ENCODE measurements at regions not wholly inside any gene's neighbourhood (a gene's known extent, or its start where the extent isn't known, plus 50 kb on each side); places are given as distances from the start of the nearest gene placed in this dataset.
A peak's percentile ranks its signal among the peaks of the same experiment; 100 is the strongest.

- peaks cover 0 to 10% of the 10 kb centered on the region in 2 experiments; a peak in 2 of 4 replicates for H3K4me1 ChIP-seq (ENCODE audit: control insufficient read depth in 1 of 2, insufficient read depth in 2 of 2, low read depth in 1 of 2, low read length in 1 of 2)
- H3K4me2 ChIP-seq, result no peak overlapping the region
- no peak overlapping the region for H3K27ac ChIP-seq (ENCODE audit: low read depth in 2 of 2, low read length in 1 of 2)
- H3K9me2 ChIP-seq, result no peaks in the 10 kb centered on the region
- H2AFZ ChIP-seq (ENCODE audit: low read depth), result no peak overlapping the region
- H3K9ac ChIP-seq, result no peak overlapping the region
- POLR2A ChIA-PET, result no interaction called here
- CTCF ChIA-PET, result interaction anchor here (0.6 to 1.7 kb wide), 3 partner anchors 17 to 458 kb away, joined by 3 to 5 read pairs (median 3); no protein-coding TSS in a partner anchor
- H3K79me2 ChIP-seq (ENCODE audit: insufficient read depth), result no peaks in the 10 kb centered on the region
- H4K20me1 ChIP-seq (ENCODE audit: insufficient read depth), result no peaks in the 10 kb centered on the region
- WGBS (ENCODE audit: low lambda C conversion rate), result 60% methylated on average over 3 of the region's 3 CpGs
- H3K4me3 ChIP-seq (ENCODE audit: low read depth in 2 of 2, low read length in 1 of 2), result no peak overlapping the region
- DNase-seq, result peak; percentile 4
- H3K27me3 ChIP-seq (ENCODE audit: insufficient read depth), result no peaks in the 10 kb centered on the region
- no peaks in the 10 kb centered on the region for H3F3A ChIP-seq (replicated peaks; ENCODE audit: insufficient read depth)
- TF ChIP-seq EZH2phosphoT487 (IDR thresholded peaks at IDR 0.05; ENCODE audit: borderline replicate concordance, low read depth) (no peak), TEAD4 (IDR thresholded peaks at IDR 0.05; ENCODE audit: borderline replicate concordance, insufficient read depth) (no peak), GATA2 (CRISPR knock-in tag; IDR thresholded peaks at IDR 0.05) (no peak), MAX (IDR thresholded peaks at IDR 0.05; ENCODE audit: low read depth) (no peak), ELF1 (IDR thresholded peaks at IDR 0.05) (no peak), SMC3 (IDR thresholded peaks at IDR 0.05; ENCODE audit: low read depth, low read length) (no peak), EP300 (IDR thresholded peaks at IDR 0.05; ENCODE audit: borderline replicate concordance in 1 of 2, low read depth in 1 of 2, low read length in 1 of 2) (no peak), USF2 (IDR thresholded peaks at IDR 0.05; ENCODE audit: borderline replicate concordance, low read depth, low read length) (no peak), POLR2AphosphoS5 (IDR thresholded peaks at IDR 0.05; ENCODE audit: low read depth, low read length) (no peak), CHD2 (IDR thresholded peaks at IDR 0.05; ENCODE audit: low read length, partially characterized antibody) (no peak), FOXJ3 (CRISPR knock-in tag; IDR thresholded peaks at IDR 0.05) (no peak), GABPA (IDR thresholded peaks at IDR 0.05; ENCODE audit: low read depth) (no peak), USF1 (IDR thresholded peaks at IDR 0.05; ENCODE audit: borderline replicate concordance, low read depth) (no peak), FOSL2 (IDR thresholded peaks at IDR 0.05; ENCODE audit: borderline replicate concordance, low read depth) (no peak), IRF3 (IDR thresholded peaks at IDR 0.05; ENCODE audit: low read depth, low read length) (no peak)
- TF ChIP-seq, protein P1, sequence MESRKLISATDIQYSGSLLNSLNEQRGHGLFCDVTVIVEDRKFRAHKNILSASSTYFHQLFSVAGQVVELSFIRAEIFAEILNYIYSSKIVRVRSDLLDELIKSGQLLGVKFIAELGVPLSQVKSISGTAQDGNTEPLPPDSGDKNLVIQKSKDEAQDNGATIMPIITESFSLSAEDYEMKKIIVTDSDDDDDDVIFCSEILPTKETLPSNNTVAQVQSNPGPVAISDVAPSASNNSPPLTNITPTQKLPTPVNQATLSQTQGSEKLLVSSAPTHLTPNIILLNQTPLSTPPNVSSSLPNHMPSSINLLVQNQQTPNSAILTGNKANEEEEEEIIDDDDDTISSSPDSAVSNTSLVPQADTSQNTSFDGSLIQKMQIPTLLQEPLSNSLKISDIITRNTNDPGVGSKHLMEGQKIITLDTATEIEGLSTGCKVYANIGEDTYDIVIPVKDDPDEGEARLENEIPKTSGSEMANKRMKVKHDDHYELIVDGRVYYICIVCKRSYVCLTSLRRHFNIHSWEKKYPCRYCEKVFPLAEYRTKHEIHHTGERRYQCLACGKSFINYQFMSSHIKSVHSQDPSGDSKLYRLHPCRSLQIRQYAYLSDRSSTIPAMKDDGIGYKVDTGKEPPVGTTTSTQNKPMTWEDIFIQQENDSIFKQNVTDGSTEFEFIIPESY (IDR thresholded peaks at IDR 0.05; ENCODE audit: borderline replicate concordance, low read depth), result no peak
- TF ChIP-seq, protein P2, sequence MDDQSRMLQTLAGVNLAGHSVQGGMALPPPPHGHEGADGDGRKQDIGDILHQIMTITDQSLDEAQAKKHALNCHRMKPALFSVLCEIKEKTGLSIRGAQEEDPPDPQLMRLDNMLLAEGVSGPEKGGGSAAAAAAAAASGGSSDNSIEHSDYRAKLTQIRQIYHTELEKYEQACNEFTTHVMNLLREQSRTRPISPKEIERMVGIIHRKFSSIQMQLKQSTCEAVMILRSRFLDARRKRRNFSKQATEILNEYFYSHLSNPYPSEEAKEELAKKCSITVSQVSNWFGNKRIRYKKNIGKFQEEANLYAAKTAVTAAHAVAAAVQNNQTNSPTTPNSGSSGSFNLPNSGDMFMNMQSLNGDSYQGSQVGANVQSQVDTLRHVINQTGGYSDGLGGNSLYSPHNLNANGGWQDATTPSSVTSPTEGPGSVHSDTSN (IDR thresholded peaks at IDR 0.05), result no peak
- H3K36me3 ChIP-seq (replicated peaks in 1 of 2; ENCODE audit: control insufficient read depth in 1 of 2, insufficient read depth in 2 of 2, low read length in 1 of 2), result no peaks in the 10 kb centered on the region
- no peaks in the 10 kb centered on the region for H3K9me3 ChIP-seq
These were observed 176.3 kb downstream of the NOL4 start for GRCh38 chr18:34048423-34048822.

All from SK-N-SH (cell line).